GM23338 (cell line): ENCODE measurements at regions not wholly inside any gene's neighbourhood (a gene's known extent, or its start where the extent isn't known, plus 50 kb on each side); places are given as distances from the start of the nearest gene placed in this dataset.

Source experiments
- ATAC-seq: fragments of 200-7000 bp; cut with Tn5 transposase; 3 replicates; pipeline ENCODE4 v1.9.1; 2020
- DNase-seq: peaks from one replicate; pipeline ENCODE4 v3.0.0-alpha.2; 2015; ENCODE audit warnings: low spot score
- H2AFZ ChIP-seq: fragments of 200-600 bp; sonication (generic); 2 replicates; pipeline ENCODE4 v1.8.0; 2016; ENCODE audit warnings: antibody characterized with exemption, mild to moderate bottlenecking, moderate library complexity
- H3F3A ChIP-seq: fragments of 200-600 bp; sonication (generic); replicated peaks from 2 replicates; pipeline ENCODE4 v1.8.0; 2017; ENCODE audit warnings: antibody characterized with exemption, mixed run types, low read depth
- H3K27ac ChIP-seq: fragments of 200-600 bp; sonication (generic); 2 replicates; pipeline ENCODE4 v1.6.1; 2016; ENCODE audit warnings: low read depth
- H3K27me3 ChIP-seq: fragments of 200-600 bp; sonication (generic); 2 replicates; pipeline ENCODE4 v1.8.0; 2016; ENCODE audit warnings: mild to moderate bottlenecking, mixed run types, moderate library complexity; ENCODE audit not compliant: insufficient read depth
- H3K36me3 ChIP-seq: fragments of 200-600 bp; sonication (generic); 2 replicates; pipeline ENCODE4 v1.8.0; 2016; ENCODE audit warnings: mild to moderate bottlenecking; ENCODE audit not compliant: insufficient read depth
- H3K4me1 ChIP-seq: fragments of 200-600 bp; sonication (generic); 2 replicates; pipeline ENCODE4 v1.8.0; 2016; ENCODE audit warnings: mild to moderate bottlenecking, moderate library complexity; ENCODE audit not compliant: insufficient read depth
- H3K4me2 ChIP-seq: fragments of 200-600 bp; sonication (generic); 2 replicates; pipeline ENCODE4 v1.7.1; 2017; ENCODE audit warnings: mixed run types
- H3K4me3 ChIP-seq: fragments of 200-600 bp; sonication (generic); 2 replicates; pipeline ENCODE4 v1.6.1; 2016; ENCODE audit warnings: mixed run types
- H3K79me2 ChIP-seq: fragments of 200-600 bp; sonication (generic); replicated peaks from 2 replicates; pipeline ENCODE4 v1.8.0; 2017; ENCODE audit warnings: mild to moderate bottlenecking; ENCODE audit not compliant: insufficient read depth
- H3K9me2 ChIP-seq: fragments of 200-600 bp; sonication (generic); 2 replicates; pipeline ENCODE4 v1.8.0; 2017; ENCODE audit not compliant: insufficient read depth
- H4K20me1 ChIP-seq: fragments of 200-600 bp; sonication (generic); replicated peaks from 2 replicates; pipeline ENCODE4 v1.8.0; 2017; ENCODE audit warnings: mild to moderate bottlenecking; ENCODE audit not compliant: insufficient read depth
- H3K27ac Mint-ChIP-seq: 2 replicates; pipeline ENCODE4 v1.8.0; 2020; ENCODE audit warnings: inconsistent platforms, mild to moderate bottlenecking, moderate library complexity, mixed read lengths
- H3K27me3 Mint-ChIP-seq: 3 replicates; pipeline ENCODE4 v1.8.0; 2022; ENCODE audit warnings: low read depth, mild to moderate bottlenecking, moderate library complexity, mixed read lengths, inconsistent platforms; ENCODE audit not compliant: insufficient read depth, poor library complexity
- H3K36me3 Mint-ChIP-seq: 3 replicates; pipeline ENCODE4 v1.8.0; 2021; ENCODE audit warnings: low read depth, mild to moderate bottlenecking, inconsistent platforms, moderate library complexity, mixed read lengths
- H3K4me1 Mint-ChIP-seq: 3 replicates; pipeline ENCODE4 v1.8.0; 2020; ENCODE audit warnings: mild to moderate bottlenecking, inconsistent platforms, mixed read lengths
- H3K4me3 Mint-ChIP-seq: 3 replicates; pipeline ENCODE4 v1.8.0; 2021; ENCODE audit warnings: moderate library complexity, mild to moderate bottlenecking, inconsistent platforms, mixed read lengths
- H3K9me3 Mint-ChIP-seq: 3 replicates; pipeline ENCODE4 v1.8.0; 2020; ENCODE audit warnings: moderate library complexity, mild to moderate bottlenecking, inconsistent platforms, mixed read lengths
- CREB1 ChIP-seq: fragments of 250-450 bp; sonication (Bioruptor Pico); IDR thresholded peaks from 2 replicates; pipeline ENCODE4 v1.5.0; 2020; ENCODE audit warnings: low read depth, mild to moderate bottlenecking, moderate library complexity
- ETS1 ChIP-seq: IDR thresholded peaks from 2 replicates; pipeline ENCODE4 v1.6.1; 2016; ENCODE audit warnings: antibody characterized with exemption
- EZH2 ChIP-seq: fragments of 200-600 bp; sonication (generic); IDR thresholded peaks from one replicate; pipeline ENCODE4 v1.8.0; 2017; ENCODE audit warnings: antibody characterized with exemption, mild to moderate bottlenecking, low read depth; ENCODE audit not compliant: unreplicated experiment
- EZH2phosphoT487 ChIP-seq: fragments of 200-600 bp; sonication (generic); IDR thresholded peaks from one replicate; pipeline ENCODE4 v1.8.1; 2018; ENCODE audit warnings: antibody characterized with exemption; ENCODE audit not compliant: unreplicated experiment
- JUNB ChIP-seq: IDR thresholded peaks from one replicate; pipeline ENCODE4 v1.6.1; 2016; ENCODE audit warnings: antibody characterized with exemption; ENCODE audit not compliant: unreplicated experiment
- NANOG ChIP-seq: IDR thresholded peaks from 2 replicates; pipeline ENCODE4 v1.6.1; 2016; ENCODE audit warnings: antibody characterized with exemption, borderline replicate concordance
- POLR2AphosphoS5 ChIP-seq: IDR thresholded peaks from 2 replicates; pipeline ENCODE4 v1.6.1; 2016; ENCODE audit warnings: antibody characterized with exemption, low read depth
- STAT1 ChIP-seq: IDR thresholded peaks from one replicate; pipeline ENCODE4 v1.6.1; 2016; ENCODE audit warnings: antibody characterized with exemption; ENCODE audit not compliant: unreplicated experiment
- ZNF114 ChIP-seq: fragments of 250-450 bp; sonication (Bioruptor Pico); IDR thresholded peaks from 2 replicates; pipeline ENCODE4 v1.5.0; 2020; ENCODE audit warnings: mild to moderate bottlenecking, moderate library complexity
- ZNF331 ChIP-seq: fragments of 250-450 bp; sonication (Bioruptor Pico); IDR thresholded peaks from 2 replicates; pipeline ENCODE4 v1.5.0; 2020; ENCODE audit warnings: low read depth, mild to moderate bottlenecking, moderate library complexity
- TF ChIP-seq, protein P1 (sequence below): IDR thresholded peaks from one replicate; pipeline ENCODE4 v1.6.1; 2018; ENCODE audit warnings: antibody characterized with exemption; ENCODE audit not compliant: unreplicated experiment
- TF ChIP-seq, protein P2 (sequence below), 2 experiments: fragments of 200-600 bp in 1 of 2; sonication (generic) in 1 of 2; conservative IDR thresholded peaks; 2 replicates each; pipeline versions ENCODE4 v1.5.1 to v1.6.1; 2016 to 2017; ENCODE audit warnings: antibody characterized with exemption in 2 of 2, low read depth in 2 of 2, mild to moderate bottlenecking in 2 of 2, moderate library complexity in 1 of 2
- TF ChIP-seq, protein P3 (sequence below): fragments of 250-450 bp; sonication (Bioruptor Pico); IDR thresholded peaks from 2 replicates; pipeline ENCODE4 v1.5.0; 2020; ENCODE audit warnings: mild to moderate bottlenecking, moderate library complexity

- TF ChIP-seq, protein P1, sequence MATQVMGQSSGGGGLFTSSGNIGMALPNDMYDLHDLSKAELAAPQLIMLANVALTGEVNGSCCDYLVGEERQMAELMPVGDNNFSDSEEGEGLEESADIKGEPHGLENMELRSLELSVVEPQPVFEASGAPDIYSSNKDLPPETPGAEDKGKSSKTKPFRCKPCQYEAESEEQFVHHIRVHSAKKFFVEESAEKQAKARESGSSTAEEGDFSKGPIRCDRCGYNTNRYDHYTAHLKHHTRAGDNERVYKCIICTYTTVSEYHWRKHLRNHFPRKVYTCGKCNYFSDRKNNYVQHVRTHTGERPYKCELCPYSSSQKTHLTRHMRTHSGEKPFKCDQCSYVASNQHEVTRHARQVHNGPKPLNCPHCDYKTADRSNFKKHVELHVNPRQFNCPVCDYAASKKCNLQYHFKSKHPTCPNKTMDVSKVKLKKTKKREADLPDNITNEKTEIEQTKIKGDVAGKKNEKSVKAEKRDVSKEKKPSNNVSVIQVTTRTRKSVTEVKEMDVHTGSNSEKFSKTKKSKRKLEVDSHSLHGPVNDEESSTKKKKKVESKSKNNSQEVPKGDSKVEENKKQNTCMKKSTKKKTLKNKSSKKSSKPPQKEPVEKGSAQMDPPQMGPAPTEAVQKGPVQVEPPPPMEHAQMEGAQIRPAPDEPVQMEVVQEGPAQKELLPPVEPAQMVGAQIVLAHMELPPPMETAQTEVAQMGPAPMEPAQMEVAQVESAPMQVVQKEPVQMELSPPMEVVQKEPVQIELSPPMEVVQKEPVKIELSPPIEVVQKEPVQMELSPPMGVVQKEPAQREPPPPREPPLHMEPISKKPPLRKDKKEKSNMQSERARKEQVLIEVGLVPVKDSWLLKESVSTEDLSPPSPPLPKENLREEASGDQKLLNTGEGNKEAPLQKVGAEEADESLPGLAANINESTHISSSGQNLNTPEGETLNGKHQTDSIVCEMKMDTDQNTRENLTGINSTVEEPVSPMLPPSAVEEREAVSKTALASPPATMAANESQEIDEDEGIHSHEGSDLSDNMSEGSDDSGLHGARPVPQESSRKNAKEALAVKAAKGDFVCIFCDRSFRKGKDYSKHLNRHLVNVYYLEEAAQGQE: no peak
These were observed 587.3 kb upstream of the MMS22L start (continued) for GRCh38 chr6:97870273-97870672.

DNA sequence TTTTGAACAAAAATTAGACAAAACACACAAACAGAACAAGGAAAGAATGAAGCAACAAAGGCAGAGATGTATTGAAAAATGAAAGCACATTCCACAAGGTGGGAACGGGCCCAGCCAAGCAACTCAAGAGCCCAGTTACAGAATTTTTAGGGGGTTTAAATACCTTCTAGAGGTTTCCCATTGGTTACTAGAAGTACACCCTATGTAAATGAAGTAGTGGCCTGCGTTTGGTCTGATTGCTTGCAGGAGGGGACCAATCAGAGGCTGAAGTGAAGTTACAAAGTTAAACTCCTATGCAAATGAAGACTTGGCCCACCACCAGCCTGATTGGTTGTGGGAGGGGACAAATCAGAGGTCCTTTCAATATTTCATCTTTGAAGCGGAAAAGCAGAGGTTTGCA is 593.7 kb upstream of the MMS22L start:
- Mint-ChIP-seq H3K27ac (no peak overlapping the region; the same call in 1 of the 2 replicates), H3K27me3 (no peaks in the 10 kb centered on the region), H3K9me3 (no peaks in the 10 kb centered on the region; the same call in 2 of the 3 replicates), H3K4me3 (no peak overlapping the region), H3K4me1 (peaks cover 11% of the 10 kb centered on the region; the same call in 2 of the 3 replicates), H3K36me3 (0 out of 3 replicates have a peak, but pooled peaks cover 2% of the 10 kb centered on the region)
- H3K4me2 ChIP-seq: no peak overlapping the region
- peaks cover 15% of the 10 kb centered on the region for H3K4me1 ChIP-seq
- H4K20me1 ChIP-seq: no peaks in the 10 kb centered on the region
- no peak overlapping the region for H3K27ac ChIP-seq
- ATAC-seq (no peak), DNase-seq (peak; percentile 53)
- no peak overlapping the region for H2AFZ ChIP-seq
- no peaks in the 10 kb centered on the region for H3K27me3 ChIP-seq
- H3K36me3 ChIP-seq: no peaks in the 10 kb centered on the region
- no peak overlapping the region for H3K4me3 ChIP-seq
- no peaks in the 10 kb centered on the region for H3K9me2 ChIP-seq
- H3F3A ChIP-seq: no peaks in the 10 kb centered on the region
- no peaks in the 10 kb centered on the region for H3K79me2 ChIP-seq
- TF ChIP-seq JUNB (no peak), NANOG (no peak), STAT1 (no peak), EZH2 (no peak), POLR2AphosphoS5 (no peak), ZNF331 (CRISPR knock-in tag) (no peak), ETS1 (no peak), ZNF114 (CRISPR knock-in tag) (no peak), EZH2phosphoT487 (no peak), CREB1 (CRISPR knock-in tag) (no peak)
- TF ChIP-seq, protein P2, sequence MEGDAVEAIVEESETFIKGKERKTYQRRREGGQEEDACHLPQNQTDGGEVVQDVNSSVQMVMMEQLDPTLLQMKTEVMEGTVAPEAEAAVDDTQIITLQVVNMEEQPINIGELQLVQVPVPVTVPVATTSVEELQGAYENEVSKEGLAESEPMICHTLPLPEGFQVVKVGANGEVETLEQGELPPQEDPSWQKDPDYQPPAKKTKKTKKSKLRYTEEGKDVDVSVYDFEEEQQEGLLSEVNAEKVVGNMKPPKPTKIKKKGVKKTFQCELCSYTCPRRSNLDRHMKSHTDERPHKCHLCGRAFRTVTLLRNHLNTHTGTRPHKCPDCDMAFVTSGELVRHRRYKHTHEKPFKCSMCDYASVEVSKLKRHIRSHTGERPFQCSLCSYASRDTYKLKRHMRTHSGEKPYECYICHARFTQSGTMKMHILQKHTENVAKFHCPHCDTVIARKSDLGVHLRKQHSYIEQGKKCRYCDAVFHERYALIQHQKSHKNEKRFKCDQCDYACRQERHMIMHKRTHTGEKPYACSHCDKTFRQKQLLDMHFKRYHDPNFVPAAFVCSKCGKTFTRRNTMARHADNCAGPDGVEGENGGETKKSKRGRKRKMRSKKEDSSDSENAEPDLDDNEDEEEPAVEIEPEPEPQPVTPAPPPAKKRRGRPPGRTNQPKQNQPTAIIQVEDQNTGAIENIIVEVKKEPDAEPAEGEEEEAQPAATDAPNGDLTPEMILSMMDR (conservative IDR thresholded peaks at IDR 0.05; ENCODE audit: low read depth in 2 of 2): no peak
- TF ChIP-seq, protein P3, sequence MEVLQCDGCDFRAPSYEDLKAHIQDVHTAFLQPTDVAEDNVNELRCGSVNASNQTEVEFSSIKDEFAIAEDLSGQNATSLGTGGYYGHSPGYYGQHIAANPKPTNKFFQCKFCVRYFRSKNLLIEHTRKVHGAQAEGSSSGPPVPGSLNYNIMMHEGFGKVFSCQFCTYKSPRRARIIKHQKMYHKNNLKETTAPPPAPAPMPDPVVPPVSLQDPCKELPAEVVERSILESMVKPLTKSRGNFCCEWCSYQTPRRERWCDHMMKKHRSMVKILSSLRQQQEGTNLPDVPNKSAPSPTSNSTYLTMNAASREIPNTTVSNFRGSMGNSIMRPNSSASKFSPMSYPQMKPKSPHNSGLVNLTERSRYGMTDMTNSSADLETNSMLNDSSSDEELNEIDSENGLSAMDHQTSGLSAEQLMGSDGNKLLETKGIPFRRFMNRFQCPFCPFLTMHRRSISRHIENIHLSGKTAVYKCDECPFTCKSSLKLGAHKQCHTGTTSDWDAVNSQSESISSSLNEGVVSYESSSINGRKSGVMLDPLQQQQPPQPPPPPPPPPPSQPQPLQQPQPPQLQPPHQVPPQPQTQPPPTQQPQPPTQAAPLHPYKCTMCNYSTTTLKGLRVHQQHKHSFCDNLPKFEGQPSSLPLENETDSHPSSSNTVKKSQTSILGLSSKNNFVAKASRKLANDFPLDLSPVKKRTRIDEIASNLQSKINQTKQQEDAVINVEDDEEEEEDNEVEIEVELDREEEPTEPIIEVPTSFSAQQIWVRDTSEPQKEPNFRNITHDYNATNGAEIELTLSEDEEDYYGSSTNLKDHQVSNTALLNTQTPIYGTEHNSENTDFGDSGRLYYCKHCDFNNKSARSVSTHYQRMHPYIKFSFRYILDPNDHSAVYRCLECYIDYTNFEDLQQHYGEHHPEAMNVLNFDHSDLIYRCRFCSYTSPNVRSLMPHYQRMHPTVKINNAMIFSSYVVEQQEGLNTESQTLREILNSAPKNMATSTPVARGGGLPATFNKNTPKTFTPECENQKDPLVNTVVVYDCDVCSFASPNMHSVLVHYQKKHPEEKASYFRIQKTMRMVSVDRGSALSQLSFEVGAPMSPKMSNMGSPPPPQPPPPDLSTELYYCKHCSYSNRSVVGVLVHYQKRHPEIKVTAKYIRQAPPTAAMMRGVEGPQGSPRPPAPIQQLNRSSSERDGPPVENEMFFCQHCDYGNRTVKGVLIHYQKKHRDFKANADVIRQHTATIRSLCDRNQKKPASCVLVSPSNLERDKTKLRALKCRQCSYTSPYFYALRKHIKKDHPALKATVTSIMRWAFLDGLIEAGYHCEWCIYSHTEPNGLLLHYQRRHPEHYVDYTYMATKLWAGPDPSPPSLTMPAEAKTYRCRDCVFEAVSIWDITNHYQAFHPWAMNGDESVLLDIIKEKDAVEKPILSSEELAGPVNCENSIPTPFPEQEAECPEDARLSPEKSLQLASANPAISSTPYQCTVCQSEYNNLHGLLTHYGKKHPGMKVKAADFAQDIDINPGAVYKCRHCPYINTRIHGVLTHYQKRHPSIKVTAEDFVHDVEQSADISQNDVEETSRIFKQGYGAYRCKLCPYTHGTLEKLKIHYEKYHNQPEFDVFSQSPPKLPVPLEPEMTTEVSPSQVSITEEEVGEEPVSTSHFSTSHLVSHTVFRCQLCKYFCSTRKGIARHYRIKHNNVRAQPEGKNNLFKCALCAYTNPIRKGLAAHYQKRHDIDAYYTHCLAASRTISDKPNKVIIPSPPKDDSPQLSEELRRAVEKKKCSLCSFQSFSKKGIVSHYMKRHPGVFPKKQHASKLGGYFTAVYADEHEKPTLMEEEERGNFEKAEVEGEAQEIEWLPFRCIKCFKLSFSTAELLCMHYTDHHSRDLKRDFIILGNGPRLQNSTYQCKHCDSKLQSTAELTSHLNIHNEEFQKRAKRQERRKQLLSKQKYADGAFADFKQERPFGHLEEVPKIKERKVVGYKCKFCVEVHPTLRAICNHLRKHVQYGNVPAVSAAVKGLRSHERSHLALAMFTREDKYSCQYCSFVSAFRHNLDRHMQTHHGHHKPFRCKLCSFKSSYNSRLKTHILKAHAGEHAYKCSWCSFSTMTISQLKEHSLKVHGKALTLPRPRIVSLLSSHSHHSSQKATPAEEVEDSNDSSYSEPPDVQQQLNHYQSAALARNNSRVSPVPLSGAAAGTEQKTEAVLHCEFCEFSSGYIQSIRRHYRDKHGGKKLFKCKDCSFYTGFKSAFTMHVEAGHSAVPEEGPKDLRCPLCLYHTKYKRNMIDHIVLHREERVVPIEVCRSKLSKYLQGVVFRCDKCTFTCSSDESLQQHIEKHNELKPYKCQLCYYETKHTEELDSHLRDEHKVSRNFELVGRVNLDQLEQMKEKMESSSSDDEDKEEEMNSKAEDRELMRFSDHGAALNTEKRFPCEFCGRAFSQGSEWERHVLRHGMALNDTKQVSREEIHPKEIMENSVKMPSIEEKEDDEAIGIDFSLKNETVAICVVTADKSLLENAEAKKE: no peak
